H1 (cell line): ENCODE measurements at regions not wholly inside any gene's neighbourhood (a gene's known extent, or its start where the extent isn't known, plus 50 kb on each side); places are given as distances from the start of the nearest gene placed in this dataset.

Source experiments
- CTCF ChIA-PET: fragments of 300-600 bp; sonication (Branson Sonifier 250); formaldehyde crosslinking; loops from one replicate; lab custom pipeline; 2021; ENCODE audit not compliant: partially characterized antibody; lab: Charles Lee
- POLR2A ChIA-PET: fragments of 300-600 bp; sonication (Branson Sonifier 250); formaldehyde crosslinking; loops from one replicate; lab custom pipeline; 2021; ENCODE audit warnings: inconsistent platforms; ENCODE audit not compliant: partially characterized antibody; lab: Charles Lee
- DNase-seq, 2 experiments: peaks; one replicate each; pipeline versions ENCODE4 v3.0.0 to v3.0.0-alpha.2; 2010 to 2022; ENCODE audit warnings: low spot score in 2 of 2, low read depth in 1 of 2, mixed read lengths in 1 of 2
- FAIRE-seq: peaks from 2 replicates; lab custom pipeline; 2011; peaks lifted over from hg19 to GRCh38; lab: Jason Lieb, UNC
- H2AFZ ChIP-seq: 2 replicates; pipeline ENCODE4 v1.8.1; 2012; ENCODE audit warnings: low read length, inconsistent platforms
- H2AK5ac ChIP-seq: 2 replicates; pipeline ENCODE4 v1.6.1; 2013; ENCODE audit warnings: low read depth, low read length
- H2BK120ac ChIP-seq: replicated peaks from 2 replicates; pipeline ENCODE3; 2013; ENCODE audit warnings: low read depth, low read length, inconsistent platforms
- H2BK12ac ChIP-seq: 2 replicates; pipeline ENCODE4 v1.6.1; 2013; ENCODE audit warnings: low read depth, low read length
- H2BK15ac ChIP-seq: 2 replicates; pipeline ENCODE4 v1.6.1; 2013; ENCODE audit warnings: low read length
- H2BK20ac ChIP-seq: 2 replicates; pipeline ENCODE4 v1.6.1; 2013; ENCODE audit warnings: low read length
- H2BK5ac ChIP-seq: 2 replicates; pipeline ENCODE4 v1.6.1; 2013; ENCODE audit warnings: low read depth, low read length
- H3K14ac ChIP-seq: 2 replicates; pipeline ENCODE4 v1.6.1; 2013; ENCODE audit warnings: inconsistent platforms; ENCODE audit not compliant: insufficient read length
- H3K18ac ChIP-seq: 2 replicates; pipeline ENCODE4 v1.6.1; 2013; ENCODE audit warnings: low read length; ENCODE audit errors: extremely low read depth
- H3K23ac ChIP-seq: 2 replicates; pipeline ENCODE4 v1.6.1; 2013; ENCODE audit warnings: inconsistent platforms; ENCODE audit not compliant: insufficient read length
- H3K23me2 ChIP-seq: 2 replicates; pipeline ENCODE4 v1.6.1; 2013; ENCODE audit warnings: low read depth, low read length
- H3K27ac ChIP-seq: 2 replicates; pipeline ENCODE4 v1.6.1; 2011; ENCODE audit warnings: low read depth, low read length, inconsistent platforms
- H3K27me3 ChIP-seq, 4 experiments: replicated peaks in 1 of 4; 1 replicate in 1 of 4; 2 replicates in 3 of 4; pipeline versions ENCODE4 v1.6.1 to v1.8.1; 2011 to 2013; ENCODE audit warnings: low read length in 3 of 4, mild to moderate bottlenecking in 3 of 4, inconsistent platforms in 2 of 4, mixed read lengths in 2 of 4, moderate library complexity in 1 of 4; ENCODE audit not compliant: control insufficient read depth in 3 of 4, insufficient read depth in 3 of 4; ENCODE audit errors: extremely low read depth in 1 of 4
- H3K36me3 ChIP-seq, 4 experiments: 2 replicates each; pipeline versions ENCODE4 v1.6.1 to v1.8.1; 2011 to 2013; ENCODE audit warnings: mild to moderate bottlenecking in 4 of 4, low read length in 3 of 4, moderate library complexity in 2 of 4, control low read depth in 1 of 4, inconsistent platforms in 1 of 4; ENCODE audit not compliant: insufficient read depth in 4 of 4, control insufficient read depth in 2 of 4
- H3K4ac ChIP-seq: replicated peaks from 2 replicates; pipeline ENCODE3; 2013; ENCODE audit warnings: low read length, low read depth, mixed read lengths, inconsistent platforms; ENCODE audit not compliant: insufficient read length
- H3K4me1 ChIP-seq, 4 experiments: replicated peaks in 1 of 4; 1 replicate in 1 of 4; 2 replicates in 3 of 4; pipeline versions ENCODE4 v1.6.1 to v1.8.1; 2011 to 2013; ENCODE audit warnings: low read length in 3 of 4, inconsistent platforms in 2 of 4, mixed read lengths in 1 of 4; ENCODE audit not compliant: insufficient read depth in 4 of 4, control insufficient read depth in 3 of 4
- H3K4me2 ChIP-seq, 2 experiments: 2 replicates each; pipeline versions ENCODE4 v1.6.1 to v1.8.1; 2011 to 2013; ENCODE audit warnings: low read depth in 2 of 2, low read length in 2 of 2, control low read depth in 1 of 2, inconsistent platforms in 1 of 2, mild to moderate bottlenecking in 1 of 2; ENCODE audit not compliant: insufficient read depth in 1 of 2
- H3K4me3 ChIP-seq, 4 experiments: fragments of 200-600, 300-600 bp in 1 of 4; sonication (generic), shearing (Covaris generic), sonication (Bioruptor Twin) in 1 of 4; 2 replicates each; pipeline versions ENCODE4 v1.5.1 to v1.8.1; 2011 to 2016; ENCODE audit warnings: low read length in 4 of 4, low read depth in 3 of 4, control low read depth in 2 of 4, inconsistent platforms in 2 of 4, mild to moderate bottlenecking in 2 of 4, mixed read lengths in 1 of 4, moderate library complexity in 1 of 4; ENCODE audit not compliant: insufficient read depth in 2 of 4; ENCODE audit errors: extremely low read depth in 1 of 4
- H3K56ac ChIP-seq: replicated peaks from 2 replicates; pipeline ENCODE3; 2013; ENCODE audit warnings: low read depth, mild to moderate bottlenecking, mixed read lengths, low read length, inconsistent platforms; ENCODE audit not compliant: insufficient read length
- H3K79me1 ChIP-seq: 2 replicates; pipeline ENCODE4 v1.6.1; 2013; ENCODE audit warnings: low read depth, low read length, control low read depth
- H3K79me2 ChIP-seq, 2 experiments: 2 replicates each; pipeline versions ENCODE4 v1.6.1 to v1.8.1; 2012 to 2013; ENCODE audit warnings: low read length in 2 of 2, mild to moderate bottlenecking in 2 of 2, inconsistent platforms in 1 of 2; ENCODE audit not compliant: insufficient read depth in 2 of 2, control insufficient read depth in 1 of 2
- H3K9ac ChIP-seq, 4 experiments: replicated peaks in 1 of 4; 1 replicate in 1 of 4; 2 replicates in 3 of 4; pipeline versions ENCODE4 v1.6.1 to v1.8.1; 2011 to 2013; ENCODE audit warnings: low read depth in 3 of 4, low read length in 3 of 4, control low read depth in 2 of 4, mild to moderate bottlenecking in 2 of 4, moderate library complexity in 2 of 4, inconsistent platforms in 1 of 4; ENCODE audit errors: extremely low read depth in 1 of 4
- H3K9me3 ChIP-seq, 2 experiments: 2 replicates each; pipeline versions ENCODE4 v1.6.1 to v1.8.1; 2012 to 2013; ENCODE audit warnings: mild to moderate bottlenecking in 2 of 2, moderate library complexity in 2 of 2, control low read depth in 1 of 2, inconsistent platforms in 1 of 2, low read depth in 1 of 2, low read length in 1 of 2, mixed read lengths in 1 of 2; ENCODE audit not compliant: insufficient read depth in 2 of 2
- H4K20me1 ChIP-seq, 2 experiments: replicated peaks in 1 of 2; 2 replicates each; pipeline versions ENCODE3 to v1.8.1; 2011 to 2013; ENCODE audit warnings: inconsistent platforms in 2 of 2, low read length in 2 of 2, mild to moderate bottlenecking in 1 of 2; ENCODE audit not compliant: insufficient read depth in 2 of 2, control insufficient read depth in 1 of 2
- H4K5ac ChIP-seq: 2 replicates; pipeline ENCODE4 v1.6.1; 2013; ENCODE audit warnings: low read length, low read depth, mixed read lengths, inconsistent platforms; ENCODE audit not compliant: insufficient read length
- H4K8ac ChIP-seq: 2 replicates; pipeline ENCODE4 v1.8.0; 2013; ENCODE audit warnings: mild to moderate bottlenecking, moderate library complexity, low read length, inconsistent platforms; ENCODE audit not compliant: insufficient read depth; ENCODE audit errors: extremely low read depth
- H4K91ac ChIP-seq: replicated peaks from 2 replicates; pipeline ENCODE3; 2013; ENCODE audit warnings: low read length, mixed read lengths, inconsistent platforms; ENCODE audit not compliant: insufficient read length
- CBX8 ChIP-seq: fragments of 300-800, 300-1000 bp; sonication (generic); IDR thresholded peaks from 2 replicates; pipeline ENCODE4 v1.7.1; 2016; ENCODE audit warnings: low read depth, low read length, borderline replicate concordance
- E2F6 ChIP-seq: IDR thresholded peaks from 2 replicates; pipeline ENCODE4 v1.6.1; 2012; ENCODE audit warnings: inconsistent platforms
- EGR1 ChIP-seq: IDR thresholded peaks from 2 replicates; pipeline ENCODE4 v1.6.1; 2011; ENCODE audit warnings: low read depth, low read length, borderline replicate concordance
- EZH2 ChIP-seq: fragments of 200-600 bp; sonication (generic); IDR thresholded peaks from 2 replicates; pipeline ENCODE4 v1.7.1; 2012; ENCODE audit warnings: low read depth, mild to moderate bottlenecking, moderate library complexity, low read length, inconsistent platforms; ENCODE audit not compliant: severe bottlenecking
- HDAC6 ChIP-seq: IDR thresholded peaks from one replicate; pipeline ENCODE4 v1.7.1; 2012; ENCODE audit warnings: low read depth, mild to moderate bottlenecking, inconsistent platforms, low read length, moderate library complexity
- whole genome bisulfite sequencing, 2 experiments: shearing (Covaris generic) in 1 of 2; methylation state at CpG; one replicate each; pipeline versions ENCODE4 v1.1.6 to v1.1.7; 2013 to 2015; ENCODE audit warnings: low lambda C conversion rate in 2 of 2, mixed read lengths in 2 of 2, inconsistent platforms in 1 of 2, low coverage in 1 of 2, missing lambda C conversion rate in 1 of 2; ENCODE audit not compliant: insufficient replicate concordance in 2 of 2, insufficient coverage in 1 of 2, insufficient read length in 1 of 2; ENCODE audit errors: extremely low coverage in 1 of 2, missing lambda C conversion rate in 1 of 2; 5-methylcytosine and 5-hydroxymethylcytosine counted together
- TF ChIP-seq, protein P1 (sequence below): IDR thresholded peaks from 2 replicates; pipeline ENCODE4 v1.6.1; 2011; ENCODE audit warnings: low read depth, mild to moderate bottlenecking, low read length; ENCODE audit not compliant: insufficient read depth

DNA sequence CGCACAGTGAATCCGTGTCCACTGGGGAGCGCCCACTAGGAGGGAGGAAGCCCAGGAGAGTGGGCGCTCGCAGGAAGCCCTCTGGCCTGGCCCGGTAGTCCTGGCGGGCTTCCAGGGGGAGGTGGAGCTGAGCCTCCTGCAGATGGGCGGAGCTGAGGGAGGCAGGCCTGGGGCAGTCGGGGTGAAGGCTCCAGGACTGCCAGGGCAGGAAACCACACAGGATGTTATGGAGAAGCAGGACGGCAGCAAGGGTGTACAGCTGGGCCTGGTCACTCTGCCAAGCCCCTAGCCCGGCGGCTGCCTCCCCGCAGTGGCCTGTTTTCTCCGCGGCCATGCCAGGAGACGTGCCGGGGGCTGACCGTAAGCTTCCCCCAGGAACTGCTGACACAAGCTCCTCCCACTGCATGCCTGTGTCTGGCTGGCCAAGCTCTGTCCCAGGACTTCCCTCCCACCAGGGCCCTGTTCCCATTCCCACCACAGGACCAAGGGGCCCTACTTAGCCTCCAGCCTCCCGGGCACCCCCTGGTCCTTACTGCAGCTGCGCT is 143.4 kb upstream of the C14orf180 start:
- no peak overlapping the region for H3K4me3 ChIP-seq
- H3K4me1 ChIP-seq = peaks cover 0 to 10% (median 7%) of the 10 kb centered on the region in 4 experiments; a peak in 5 of 7 replicates
- peak overlapping the region; percentile 75; the same call in 1 of the 2 replicates for H2AFZ ChIP-seq
- 86% methylated on average over 20 of the region's 20 CpGs; no CpG with 5 or more reads in 1 of the 2 experiments for WGBS, 2 experiments
- H3K4me2 ChIP-seq = no peak overlapping the region
- H4K20me1 ChIP-seq = no peaks in the 10 kb centered on the region
- no peak overlapping the region; a peak in 2 of 7 replicates for H3K9ac ChIP-seq
- H2BK5ac ChIP-seq = 0 out of 2 replicates have a peak overlapping the region, but pooled peaks have one; percentile 12
- no peaks in the 10 kb centered on the region for H3K79me2 ChIP-seq
- no peak overlapping the region for H2BK20ac ChIP-seq
- ChIA-PET CTCF (interaction anchor here (1.3 to 1.8 kb wide), 4 partner anchors 31 to 128 kb away, joined by 3 to 9 read pairs (median 4); no protein-coding TSS in a partner anchor), POLR2A (no interaction called here)
- H4K91ac ChIP-seq = peak overlapping the region; percentile 72
- H2BK12ac ChIP-seq = 0 out of 2 replicates have a peak overlapping the region, but pooled peaks have one; percentile 50
- no peak for TF ChIP-seq EZH2
- no peak for TF ChIP-seq CBX8
- TF ChIP-seq, protein P1, sequence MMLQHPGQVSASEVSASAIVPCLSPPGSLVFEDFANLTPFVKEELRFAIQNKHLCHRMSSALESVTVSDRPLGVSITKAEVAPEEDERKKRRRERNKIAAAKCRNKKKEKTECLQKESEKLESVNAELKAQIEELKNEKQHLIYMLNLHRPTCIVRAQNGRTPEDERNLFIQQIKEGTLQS = no peak
- no peak for TF ChIP-seq EGR1
- no peak for TF ChIP-seq E2F6
- no peak for TF ChIP-seq HDAC6
- H3K23me2 ChIP-seq = no peaks in the 10 kb centered on the region
- H3K27ac ChIP-seq = no peak overlapping the region
- H3K27me3 ChIP-seq = no peaks in the 10 kb centered on the region
- no peak overlapping the region for H3K23ac ChIP-seq
- H2BK15ac ChIP-seq = 0 out of 2 replicates have a peak overlapping the region, but pooled peaks have one; percentile 40
- H3K18ac ChIP-seq = peak overlapping the region; percentile 24; the same call in 1 of the 2 replicates
- H4K5ac ChIP-seq = no peak overlapping the region
- H3K79me1 ChIP-seq = no peaks in the 10 kb centered on the region
- H3K56ac ChIP-seq = no peak overlapping the region
- no peak overlapping the region for H2AK5ac ChIP-seq
- H4K8ac ChIP-seq = no peak overlapping the region; the same call in none of the 2 replicates
- no peak overlapping the region for H3K14ac ChIP-seq
- no peak overlapping the region for H3K4ac ChIP-seq
- FAIRE-seq (no peak), DNase-seq (peak in 1 of 2 experiments; percentile 55)
- H3K36me3 ChIP-seq = no peaks in the 10 kb centered on the region
- no peak overlapping the region for H2BK120ac ChIP-seq
- H3K9me3 ChIP-seq = no peaks in the 10 kb centered on the region
